ENCODE measurements at regions not wholly inside any gene's neighbourhood (a gene's known extent, or its start where the extent isn't known, plus 50 kb on each side); places are given as distances from the start of the nearest gene placed in this dataset.
A peak's percentile ranks its signal among the peaks of the same experiment; 100 is the strongest.

- no peak for ATAC-seq
- TF ChIP-seq, protein P1, sequence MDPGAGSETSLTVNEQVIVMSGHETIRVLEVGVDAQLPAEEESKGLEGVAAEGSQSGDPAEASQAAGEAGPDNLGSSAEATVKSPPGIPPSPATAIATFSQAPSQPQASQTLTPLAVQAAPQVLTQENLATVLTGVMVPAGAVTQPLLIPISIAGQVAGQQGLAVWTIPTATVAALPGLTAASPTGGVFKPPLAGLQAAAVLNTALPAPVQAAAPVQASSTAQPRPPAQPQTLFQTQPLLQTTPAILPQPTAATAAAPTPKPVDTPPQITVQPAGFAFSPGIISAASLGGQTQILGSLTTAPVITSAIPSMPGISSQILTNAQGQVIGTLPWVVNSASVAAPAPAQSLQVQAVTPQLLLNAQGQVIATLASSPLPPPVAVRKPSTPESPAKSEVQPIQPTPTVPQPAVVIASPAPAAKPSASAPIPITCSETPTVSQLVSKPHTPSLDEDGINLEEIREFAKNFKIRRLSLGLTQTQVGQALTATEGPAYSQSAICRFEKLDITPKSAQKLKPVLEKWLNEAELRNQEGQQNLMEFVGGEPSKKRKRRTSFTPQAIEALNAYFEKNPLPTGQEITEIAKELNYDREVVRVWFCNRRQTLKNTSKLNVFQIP (CRISPR knock-in tag; IDR thresholded peaks at IDR 0.05; ENCODE audit: borderline replicate concordance, low read depth) = no peak
- TF ChIP-seq RARB (CRISPR knock-in tag; IDR thresholded peaks at IDR 0.05) = no peak
- no peak for TF ChIP-seq SNAI2 (CRISPR knock-in tag; IDR thresholded peaks at IDR 0.05)
- TF ChIP-seq ISL1 (CRISPR knock-in tag; IDR thresholded peaks at IDR 0.05) = no peak
- no peak for TF ChIP-seq CSRNP3 (CRISPR knock-in tag; IDR thresholded peaks at IDR 0.05)
- TF ChIP-seq ZNF565 (CRISPR knock-in tag; conservative IDR thresholded peaks at IDR 0.05; ENCODE audit: low read depth) = no peak
Observed at GRCh38 chr11:19327280-19327679, 86.5 kb upstream of the E2F8 start.

DNA sequence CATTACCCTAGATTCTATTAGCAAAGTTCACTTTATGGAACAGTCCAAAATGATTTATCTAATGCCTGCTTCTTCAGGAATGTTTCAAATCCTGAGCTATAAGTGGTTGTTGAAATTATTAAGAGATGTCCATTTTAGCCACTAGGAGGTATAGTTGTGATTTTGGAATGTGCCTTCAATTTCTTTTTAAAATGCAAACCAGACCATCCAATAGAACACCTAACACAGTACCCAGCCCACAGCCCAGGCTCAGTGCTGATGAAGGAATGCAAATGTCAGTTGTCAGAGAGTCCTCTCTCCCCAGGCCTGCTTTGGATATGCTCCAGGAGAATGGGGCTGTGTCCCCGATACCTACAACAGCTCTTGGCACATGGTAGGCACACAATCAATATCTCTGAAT is 85.8 kb upstream of the E2F8 start:
- peak; percentile 56; the same call in 2 of the 3 replicates for ATAC-seq

More for the DNA sequence above, 85.8 kb upstream of the E2F8 start:
- TF ChIP-seq PATZ1 (CRISPR knock-in tag; IDR thresholded peaks at IDR 0.05; ENCODE audit: borderline replicate concordance) = no peak
- TF ChIP-seq, protein P2, sequence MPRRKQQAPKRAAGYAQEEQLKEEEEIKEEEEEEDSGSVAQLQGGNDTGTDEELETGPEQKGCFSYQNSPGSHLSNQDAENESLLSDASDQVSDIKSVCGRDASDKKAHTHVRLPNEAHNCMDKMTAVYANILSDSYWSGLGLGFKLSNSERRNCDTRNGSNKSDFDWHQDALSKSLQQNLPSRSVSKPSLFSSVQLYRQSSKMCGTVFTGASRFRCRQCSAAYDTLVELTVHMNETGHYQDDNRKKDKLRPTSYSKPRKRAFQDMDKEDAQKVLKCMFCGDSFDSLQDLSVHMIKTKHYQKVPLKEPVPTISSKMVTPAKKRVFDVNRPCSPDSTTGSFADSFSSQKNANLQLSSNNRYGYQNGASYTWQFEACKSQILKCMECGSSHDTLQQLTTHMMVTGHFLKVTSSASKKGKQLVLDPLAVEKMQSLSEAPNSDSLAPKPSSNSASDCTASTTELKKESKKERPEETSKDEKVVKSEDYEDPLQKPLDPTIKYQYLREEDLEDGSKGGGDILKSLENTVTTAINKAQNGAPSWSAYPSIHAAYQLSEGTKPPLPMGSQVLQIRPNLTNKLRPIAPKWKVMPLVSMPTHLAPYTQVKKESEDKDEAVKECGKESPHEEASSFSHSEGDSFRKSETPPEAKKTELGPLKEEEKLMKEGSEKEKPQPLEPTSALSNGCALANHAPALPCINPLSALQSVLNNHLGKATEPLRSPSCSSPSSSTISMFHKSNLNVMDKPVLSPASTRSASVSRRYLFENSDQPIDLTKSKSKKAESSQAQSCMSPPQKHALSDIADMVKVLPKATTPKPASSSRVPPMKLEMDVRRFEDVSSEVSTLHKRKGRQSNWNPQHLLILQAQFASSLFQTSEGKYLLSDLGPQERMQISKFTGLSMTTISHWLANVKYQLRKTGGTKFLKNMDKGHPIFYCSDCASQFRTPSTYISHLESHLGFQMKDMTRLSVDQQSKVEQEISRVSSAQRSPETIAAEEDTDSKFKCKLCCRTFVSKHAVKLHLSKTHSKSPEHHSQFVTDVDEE (CRISPR knock-in tag; IDR thresholded peaks at IDR 0.05) = no peak
- no peak for TF ChIP-seq ZFP30 (CRISPR knock-in tag; IDR thresholded peaks at IDR 0.05)
- TF ChIP-seq CSRNP3 (CRISPR knock-in tag; IDR thresholded peaks at IDR 0.05) = no peak
- TF ChIP-seq OSR1 (CRISPR knock-in tag; IDR thresholded peaks at IDR 0.05) = no peak
- TF ChIP-seq CSDC2 (CRISPR knock-in tag; IDR thresholded peaks at IDR 0.05) = no peak
- no peak for TF ChIP-seq TCF4 (CRISPR knock-in tag; IDR thresholded peaks at IDR 0.05; ENCODE audit: borderline replicate concordance)
- TF ChIP-seq ZNF70 (CRISPR knock-in tag; IDR thresholded peaks at IDR 0.05) = no peak
- TF ChIP-seq ZFP3 (CRISPR knock-in tag; IDR thresholded peaks at IDR 0.05) = no peak
- TF ChIP-seq, protein P1 (CRISPR knock-in tag; IDR thresholded peaks at IDR 0.05; ENCODE audit: borderline replicate concordance, low read depth) = no peak
- no peak for TF ChIP-seq ZC3H10 (CRISPR knock-in tag; IDR thresholded peaks at IDR 0.05)
- TF ChIP-seq TOX (CRISPR knock-in tag; IDR thresholded peaks at IDR 0.05; ENCODE audit: borderline replicate concordance) = no peak
- TF ChIP-seq ZNF565 (CRISPR knock-in tag; conservative IDR thresholded peaks at IDR 0.05; ENCODE audit: low read depth) = no peak
- TF ChIP-seq BACH2 (CRISPR knock-in tag; IDR thresholded peaks at IDR 0.05; ENCODE audit: borderline replicate concordance) = no peak
